NOMO-1 treated with DMSO at 0.1 percent for 48 hours (cell line): ENCODE measurements at regions not wholly inside any gene's neighbourhood (a gene's known extent, or its start where the extent isn't known, plus 50 kb on each side); places are given as distances from the start of the nearest gene placed in this dataset.

ENCODE experiments used
- DNase-seq: peaks from one replicate; lab custom pipeline; 2025; ENCODE audit not compliant: unreplicated experiment; lab: John Stamatoyannopoulos, UW

GRCh38 chr6:147903931-147904330 lies 395.4 kb downstream of the SAMD5 start:
- DNase-seq: no peak

GRCh38 chr6:147904416-147904815 lies 395.9 kb downstream of the SAMD5 start:
- DNase-seq: no peak

GRCh38 chr6:147905711-147906110 lies 397.2 kb downstream of the SAMD5 start:
- DNase-seq: no peak

GRCh38 chr6:147906361-147906760 lies 397.9 kb downstream of the SAMD5 start:
- no peak for DNase-seq

- DNase-seq: no peak
Measured at GRCh38 chr6:147909640-147910039, 401.1 kb downstream of the SAMD5 start.

- no peak for DNase-seq
Measured at GRCh38 chr6:147910281-147910680, 401.8 kb downstream of the SAMD5 start.

GRCh38 chr6:147911057-147911456 lies 402.6 kb downstream of the SAMD5 start:
- DNase-seq: no peak

- no peak for DNase-seq
Measured at GRCh38 chr6:147911686-147912085, 403.2 kb downstream of the SAMD5 start.

GRCh38 chr6:147922799-147923198 lies 414.3 kb downstream of the SAMD5 start:
- DNase-seq: no peak

GRCh38 chr6:147924598-147924997 lies 416.1 kb downstream of the SAMD5 start:
- DNase-seq: no peak

GRCh38 chr6:147925826-147926225 lies 416.8 kb upstream of the SASH1 start:
- DNase-seq: no peak

GRCh38 chr6:147930745-147931144 lies 411.9 kb upstream of the SASH1 start:
- no peak for DNase-seq

GRCh38 chr6:147933224-147933623 lies 409.4 kb upstream of the SASH1 start:
- DNase-seq: no peak

- DNase-seq: no peak
Measured at GRCh38 chr6:147935656-147936055, 407.0 kb upstream of the SASH1 start.

GRCh38 chr6:147936703-147937470 lies 405.8 kb upstream of the SASH1 start:
- no peak for DNase-seq

GRCh38 chr6:147941143-147941542 lies 401.5 kb upstream of the SASH1 start:
- DNase-seq: no peak

- DNase-seq: no peak
Measured at GRCh38 chr6:147942363-147942762, 400.3 kb upstream of the SASH1 start.

- no peak for DNase-seq
Measured at GRCh38 chr6:147944122-147944521, 398.5 kb upstream of the SASH1 start.

GRCh38 chr6:147947521-147947920 lies 395.1 kb upstream of the SASH1 start:
- DNase-seq: no peak

- DNase-seq: no peak
Measured at GRCh38 chr6:147949981-147950622, 392.5 kb upstream of the SASH1 start.

GRCh38 chr6:147950623-147950987 lies 392.0 kb upstream of the SASH1 start:
- no peak for DNase-seq

GRCh38 chr6:147951726-147952125 lies 390.9 kb upstream of the SASH1 start:
- no peak for DNase-seq

- DNase-seq: no peak
Measured at GRCh38 chr6:147954938-147955337, 387.7 kb upstream of the SASH1 start.
